ENCODE measurements at regions not wholly inside any gene's neighbourhood (a gene's known extent, or its start where the extent isn't known, plus 50 kb on each side); places are given as distances from the start of the nearest gene placed in this dataset.
"Not testable (repeated sequence)": the region's sequence is repeated elsewhere in the genome, so short reads cannot be mapped to it uniquely, and the experiment has no call there.

GRCh38 chr17:63082273-63082861 lies 116.3 kb downstream of the TANC2 start:
- peak; percentile 12 for DNase-seq

DNA sequence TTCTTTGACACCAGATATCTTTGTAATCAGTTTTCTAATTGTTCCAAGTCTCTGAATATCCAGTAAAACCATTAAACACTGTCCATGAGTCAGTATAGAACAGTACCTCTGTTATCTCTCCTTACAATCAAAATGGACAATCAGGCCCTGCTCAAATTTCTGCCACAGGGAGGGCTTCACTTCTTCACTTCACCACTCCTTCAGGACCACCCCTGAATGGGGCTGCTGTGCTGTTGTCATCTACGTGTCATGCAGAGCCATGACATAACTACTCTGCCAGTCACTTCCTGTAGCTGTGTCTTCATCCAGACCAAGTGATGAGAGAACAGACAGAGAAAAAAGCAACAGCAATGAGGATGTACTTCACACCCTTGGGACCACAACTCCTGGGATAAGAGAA lies 116.9 kb downstream of the TANC2 start:
- DNase-seq = no peak

DNA sequence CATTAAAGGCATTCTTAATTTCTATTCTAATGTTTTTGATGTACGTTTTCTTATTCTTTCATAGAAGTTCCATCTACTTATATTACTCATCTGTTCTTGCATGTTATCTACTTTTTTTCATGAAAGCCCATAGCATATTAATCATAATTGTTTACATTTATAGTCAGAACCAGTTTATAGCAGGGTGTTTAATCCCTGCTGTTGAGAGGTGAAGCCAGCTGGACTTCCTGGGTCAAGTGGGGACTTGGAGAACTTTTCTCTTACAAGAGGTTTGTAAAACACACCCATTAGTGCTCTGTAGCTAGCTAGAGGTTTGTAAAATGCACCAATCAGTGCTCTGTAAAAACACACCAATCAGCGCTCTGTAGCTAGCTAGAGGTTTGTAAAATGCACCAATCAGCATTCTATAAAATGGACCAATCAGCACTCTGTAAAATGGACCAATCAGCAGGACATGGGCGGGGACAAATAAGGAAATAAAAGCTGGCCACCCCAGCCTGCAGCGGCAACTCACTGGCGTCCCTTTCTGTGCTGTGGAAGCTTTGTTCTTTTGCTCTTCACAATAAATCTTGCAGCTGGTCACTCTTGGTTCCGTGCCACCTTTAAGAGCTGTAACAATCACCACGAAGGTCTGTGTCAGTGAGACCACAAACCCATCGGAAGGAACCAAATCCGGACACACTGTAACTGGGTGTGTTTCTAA lies 120.6 kb downstream of the TANC2 start:
- no peak for DNase-seq

GRCh38 chr17:63090358-63091114 lies 124.5 kb downstream of the TANC2 start:
- not testable (repeated sequence) for DNase-seq

DNA sequence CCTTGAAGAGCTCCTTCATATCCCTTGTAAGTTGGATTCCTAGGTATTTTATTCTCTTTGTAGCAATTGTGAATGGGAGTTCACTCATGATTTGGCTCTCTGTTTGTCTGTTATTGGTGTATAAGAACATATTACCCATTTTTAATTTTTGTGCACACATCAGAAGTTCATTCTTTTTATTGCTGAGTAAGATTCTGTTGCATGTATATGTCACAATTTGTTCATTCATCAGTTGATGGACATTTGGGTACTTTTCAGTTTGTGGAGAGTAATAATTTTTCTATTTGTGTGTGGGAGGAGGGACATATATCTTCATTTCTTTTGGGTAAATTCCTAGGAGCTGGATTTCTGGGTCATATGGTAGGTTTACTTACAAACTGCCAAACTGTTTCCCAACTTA lies 125.9 kb downstream of the TANC2 start:
- DNase-seq = not testable (repeated sequence)

DNA sequence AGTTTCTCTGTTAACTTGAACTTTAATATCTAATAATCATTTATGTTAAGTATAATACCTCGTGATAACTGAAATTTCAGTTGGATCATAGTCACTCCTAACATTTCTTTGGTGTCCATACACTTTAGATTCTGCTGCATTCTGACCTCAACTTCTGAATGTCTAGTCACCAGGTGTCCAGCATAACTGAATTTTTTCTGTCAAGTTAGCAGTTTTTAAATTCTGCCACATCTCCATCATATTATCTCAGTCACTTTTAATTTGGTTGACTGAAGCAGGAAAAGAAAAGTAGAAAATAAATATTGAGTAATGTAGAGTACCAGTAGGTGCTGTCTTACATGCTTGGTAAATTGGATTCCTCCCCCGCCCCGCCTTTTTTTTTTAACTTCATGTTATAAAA lies 128.6 kb downstream of the TANC2 start:
- DNase-seq = no peak

DNA sequence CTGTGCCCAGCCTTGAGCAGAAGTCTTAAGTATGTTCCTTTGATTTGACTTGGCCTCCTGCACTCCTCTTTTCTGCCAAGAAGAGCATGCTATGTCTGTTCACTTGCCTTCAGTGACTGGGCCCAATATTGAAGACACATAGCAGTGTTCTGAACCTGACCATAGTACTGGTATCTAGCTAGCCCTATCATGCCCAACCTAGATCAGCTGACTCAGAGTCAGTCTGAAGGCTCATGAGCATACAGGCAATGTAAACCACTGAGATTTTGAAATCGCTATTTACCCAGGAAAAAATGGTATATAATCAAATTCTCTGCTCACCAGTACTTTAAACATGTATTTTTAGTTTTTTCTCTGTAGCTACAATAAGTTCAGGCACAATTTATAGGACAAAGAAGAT lies 129.4 kb downstream of the TANC2 start:
- no peak for DNase-seq

GRCh38 chr17:63095879-63096278 lies 129.8 kb downstream of the TANC2 start:
- no peak for DNase-seq

DNA sequence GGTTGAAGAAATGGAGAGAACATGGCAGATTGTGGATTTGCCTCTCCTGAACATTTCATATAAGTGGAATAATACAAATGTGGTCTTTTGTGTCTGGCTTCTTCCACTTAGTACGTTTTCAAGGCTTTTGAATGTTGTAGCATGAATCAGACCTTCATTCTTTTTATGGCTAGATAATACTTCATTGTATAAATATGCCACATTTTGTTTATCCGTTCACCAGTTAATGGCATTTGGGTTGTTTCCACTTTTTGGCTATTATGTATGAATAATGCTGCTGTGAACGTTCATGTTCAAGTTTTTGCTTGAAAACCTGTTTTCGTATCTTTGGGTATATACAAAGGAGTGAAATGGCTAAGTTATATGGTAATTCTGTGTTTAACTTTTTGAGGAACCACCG lies 130.4 kb downstream of the TANC2 start:
- DNase-seq = no peak

GRCh38 chr17:63099425-63099824 lies 133.4 kb downstream of the TANC2 start:
- DNase-seq = no peak

DNA sequence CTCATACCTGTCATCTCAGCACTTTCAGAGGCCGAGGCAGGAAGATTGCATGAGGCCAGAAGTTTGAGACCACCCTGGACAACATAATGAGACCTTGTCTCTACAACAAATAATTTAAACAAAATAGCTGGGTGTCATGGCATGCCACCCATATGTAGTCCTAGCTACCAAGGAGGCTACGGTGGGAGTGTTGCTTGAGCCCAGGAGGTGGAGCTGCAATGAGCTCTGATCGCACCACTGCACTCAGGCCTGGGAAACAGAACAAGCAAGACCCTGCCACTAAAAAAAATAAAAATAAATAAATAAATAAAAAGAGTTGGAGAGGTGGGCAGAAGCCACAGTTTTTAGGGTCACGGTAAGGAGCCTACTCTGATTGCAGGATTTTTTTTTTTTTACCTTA lies 136.0 kb downstream of the TANC2 start:
- no peak for DNase-seq

DNA sequence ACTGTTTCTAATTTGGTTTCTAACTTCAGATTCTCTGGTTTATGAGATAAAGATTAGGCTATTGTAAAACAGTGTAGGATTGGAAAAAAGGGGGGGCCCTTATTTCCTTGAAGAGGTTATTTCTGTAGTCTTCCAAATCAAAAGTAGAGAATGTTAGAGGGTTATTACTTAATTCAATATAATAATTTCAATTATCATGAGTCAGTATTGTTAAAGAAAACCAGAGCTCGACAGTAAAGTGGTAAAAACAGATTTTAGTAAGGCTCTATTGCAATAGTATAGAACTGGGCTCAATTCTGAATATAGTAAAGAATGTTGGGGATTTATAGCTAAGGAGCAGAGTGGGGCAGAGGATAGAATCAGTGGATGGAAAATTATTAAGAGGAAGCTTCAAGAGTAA lies 140.0 kb downstream of the TANC2 start:
- DNase-seq = no peak

- no peak for DNase-seq
Observed at GRCh38 chr17:63109661-63110060, 143.6 kb downstream of the TANC2 start.

DNA sequence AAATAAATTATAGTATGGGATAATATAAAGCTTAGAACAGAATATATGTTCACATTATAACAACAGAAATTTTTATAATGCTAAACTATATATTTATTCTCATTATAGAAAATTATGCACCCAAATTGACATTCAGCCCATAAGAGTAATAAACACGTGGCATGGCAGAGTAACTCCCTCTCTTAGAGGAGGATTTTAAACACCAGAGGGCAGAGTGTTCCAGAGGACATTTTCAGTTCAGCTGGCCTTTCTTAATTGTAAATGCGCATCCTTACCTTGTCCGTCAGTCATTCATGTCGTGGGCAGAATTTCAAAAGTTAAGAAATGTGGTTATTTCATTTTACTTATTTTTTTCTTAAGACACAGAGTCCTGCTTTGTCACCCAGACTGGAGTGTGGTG lies 147.1 kb downstream of the TANC2 start:
- DNase-seq = no peak

DNA sequence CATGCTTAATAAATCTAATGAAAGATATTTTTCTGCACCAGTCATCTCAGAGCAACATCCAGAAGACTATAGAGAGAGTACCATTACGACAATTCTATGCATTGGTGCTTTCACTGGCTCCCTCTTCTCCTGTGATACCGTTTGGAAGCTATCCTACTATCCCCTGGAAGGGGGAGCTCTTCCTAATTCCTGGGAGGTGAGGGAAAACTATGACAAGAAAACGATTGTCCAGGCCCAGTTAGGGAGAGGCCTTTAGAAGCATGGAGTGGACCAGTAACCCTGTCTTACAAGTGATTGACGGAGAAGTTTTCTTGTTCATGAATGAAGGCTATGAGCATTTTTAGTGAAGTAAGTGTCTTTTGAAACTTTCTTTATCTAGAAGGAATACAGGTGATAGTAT lies 150.2 kb downstream of the TANC2 start:
- DNase-seq = no peak

GRCh38 chr17:63116967-63117830 lies 151.2 kb downstream of the TANC2 start:
- no peak for DNase-seq

DNA sequence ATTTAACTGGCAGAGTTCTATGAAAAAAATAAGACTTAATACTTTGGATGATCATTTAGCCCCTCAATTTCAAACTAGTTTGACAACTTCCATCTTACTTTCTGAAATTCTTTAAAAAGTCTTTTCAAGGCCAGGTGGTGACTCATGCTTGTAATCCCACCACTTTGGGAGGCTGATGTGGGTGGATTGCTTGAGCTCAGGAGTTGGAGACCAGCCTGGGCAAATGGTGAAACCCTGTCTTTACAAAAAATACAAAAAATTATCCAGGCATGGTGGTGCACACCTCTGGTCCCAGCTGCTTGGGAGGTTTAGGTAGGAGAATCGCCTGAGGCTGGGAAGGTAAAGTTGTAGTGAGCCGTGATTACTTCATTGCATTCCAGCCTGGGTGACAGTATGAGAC lies 154.4 kb downstream of the TANC2 start:
- no peak for DNase-seq

GRCh38 chr17:63124536-63124935 lies 158.5 kb downstream of the TANC2 start:
- DNase-seq = no peak

DNA sequence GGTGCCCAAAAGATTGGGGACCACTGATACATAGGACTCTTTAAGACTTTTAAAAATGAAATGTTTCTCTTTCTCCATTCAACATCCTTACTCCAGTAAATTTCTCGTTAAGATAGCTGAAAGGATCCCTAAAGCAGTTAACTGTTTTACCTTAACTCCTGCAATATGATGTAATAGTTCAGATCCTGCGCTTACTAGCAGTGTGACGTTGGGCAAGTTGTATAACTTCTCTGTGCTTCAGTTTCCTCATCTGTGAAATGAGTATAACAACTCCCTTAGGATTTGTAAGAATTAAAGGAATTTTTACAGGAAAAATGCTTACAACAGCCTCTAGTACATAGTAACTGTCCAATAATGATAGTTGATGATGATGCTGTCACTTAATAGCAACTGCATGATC lies 158.9 kb downstream of the TANC2 start:
- no peak for DNase-seq

DNA sequence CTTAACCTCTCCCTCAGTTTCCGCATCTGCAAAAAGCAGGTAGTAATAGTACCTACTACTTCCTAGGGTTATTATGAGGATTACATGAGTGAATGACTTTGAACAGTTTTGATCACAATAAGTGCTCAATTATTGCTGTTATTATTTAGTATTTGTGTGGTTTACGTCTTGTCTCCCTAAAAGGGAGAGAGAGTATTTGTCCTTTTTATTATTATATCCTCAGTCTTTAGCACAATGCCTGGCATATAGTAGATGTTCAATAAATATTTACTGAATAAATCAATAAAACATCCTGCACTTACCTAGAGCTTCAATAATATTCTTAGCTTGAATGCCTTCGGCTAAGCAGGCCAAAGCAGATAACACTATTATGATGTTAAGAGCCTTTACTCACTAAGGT lies 160.0 kb downstream of the TANC2 start:
- no peak for DNase-seq

- no peak for DNase-seq
Observed at GRCh38 chr17:63126607-63127006, 160.6 kb downstream of the TANC2 start.

GRCh38 chr17:63132459-63132911 lies 166.4 kb downstream of the TANC2 start:
- DNase-seq = no peak

GRCh38 chr17:63133491-63133890 lies 167.5 kb downstream of the TANC2 start:
- no peak for DNase-seq

Data from activated CD4-positive, alpha-beta T cell treated with anti-CD3 and anti-CD28 coated beads, Interleukin-2, Interleukin-6, amounts not matched to agents 100 ng/mL and 50 ng/mL, durations not matched to agents 16 hours and 8 hours (primary cell).